GM12891 (cell line): ENCODE measurements at regions not wholly inside any gene's neighbourhood (a gene's known extent, or its start where the extent isn't known, plus 50 kb on each side); places are given as distances from the start of the nearest gene placed in this dataset.
"Not testable (repeated sequence)": the region's sequence is repeated elsewhere in the genome, so short reads cannot be mapped to it uniquely, and the experiment has no call there.

Experiments
- DNase-seq: peaks from one replicate; pipeline ENCODE4 v3.0.0; 2011; ENCODE audit warnings: low spot score; ENCODE audit not compliant: insufficient read length
- FAIRE-seq: peaks from 2 replicates; lab custom pipeline; 2011; peaks lifted over from hg19 to GRCh38; lab: Jason Lieb, UNC
- PAX5 ChIP-seq: IDR thresholded peaks from 2 replicates; pipeline ENCODE4 v1.6.1; 2011; ENCODE audit warnings: low read length, moderate library complexity, mild to moderate bottlenecking; ENCODE audit not compliant: insufficient read depth, severe bottlenecking
- POLR2A ChIP-seq: IDR thresholded peaks from 2 replicates; pipeline ENCODE4 v1.6.1; 2011; ENCODE audit warnings: low read depth, low read length, control low read depth
- POLR2AphosphoS5 ChIP-seq: IDR thresholded peaks from 2 replicates; pipeline ENCODE4 v1.6.1; 2011; ENCODE audit warnings: low read depth, low read length, control low read depth
- POU2F2 ChIP-seq: IDR thresholded peaks from 2 replicates; pipeline ENCODE4 v1.6.1; 2011; ENCODE audit warnings: low read depth, mild to moderate bottlenecking, control low read depth, low read length, moderate library complexity
- SPI1 ChIP-seq: IDR thresholded peaks from 2 replicates; pipeline ENCODE4 v1.6.1; 2011; ENCODE audit warnings: low read depth, low read length, control low read depth
- TAF1 ChIP-seq: IDR thresholded peaks from 2 replicates; pipeline ENCODE4 v1.6.1; 2011; ENCODE audit warnings: low read depth, low read length, control low read depth

GRCh38 chr1:221532071-221532773 is 209.7 kb downstream of the DUSP10 start:
- no peak for TF ChIP-seq POLR2A
- no peak for TF ChIP-seq POU2F2
- TF ChIP-seq PAX5 = no peak
- no peak for TF ChIP-seq TAF1
- TF ChIP-seq POLR2AphosphoS5 = no peak
- TF ChIP-seq SPI1 = no peak
- FAIRE-seq = no peak
- DNase-seq = no peak

GRCh38 chr1:221541296-221541695 is 200.6 kb downstream of the DUSP10 start:
- TF ChIP-seq POLR2A (no peak), POLR2AphosphoS5 (no peak), PAX5 (no peak), POU2F2 (no peak), TAF1 (no peak), SPI1 (no peak)
- FAIRE-seq (no peak), DNase-seq (no peak)

GRCh38 chr1:221543529-221544120 is 198.3 kb downstream of the DUSP10 start:
- no peak for FAIRE-seq
- TF ChIP-seq POU2F2 (no peak), SPI1 (no peak)
- DNase-seq = no peak

GRCh38 chr1:221548942-221549341 is 192.9 kb downstream of the DUSP10 start:
- DNase-seq (no peak), FAIRE-seq (no peak)
- TF ChIP-seq PAX5 = no peak
- no peak for TF ChIP-seq POLR2A
- no peak for TF ChIP-seq POU2F2
- no peak for TF ChIP-seq TAF1
- no peak for TF ChIP-seq POLR2AphosphoS5
- no peak for TF ChIP-seq SPI1

- TF ChIP-seq PAX5 (no peak), POLR2A (no peak), SPI1 (no peak), POLR2AphosphoS5 (no peak), POU2F2 (no peak), TAF1 (no peak)
- DNase-seq (no peak), FAIRE-seq (no peak)
These were observed 192.1 kb downstream of the DUSP10 start for GRCh38 chr1:221549815-221550214.

GRCh38 chr1:221552792-221553191 is 189.1 kb downstream of the DUSP10 start:
- DNase-seq, FAIRE-seq: not testable (repeated sequence)

GRCh38 chr1:221555689-221556433 is 186.0 kb downstream of the DUSP10 start:
- FAIRE-seq = no peak
- no peak for TF ChIP-seq SPI1
- no peak for TF ChIP-seq POLR2A
- DNase-seq = no peak

- FAIRE-seq (no peak), DNase-seq (no peak)
- TF ChIP-seq POU2F2 = no peak
- no peak for TF ChIP-seq POLR2A
- TF ChIP-seq POLR2AphosphoS5 = no peak
- no peak for TF ChIP-seq SPI1
- no peak for TF ChIP-seq PAX5
- no peak for TF ChIP-seq TAF1
These were observed 185.5 kb downstream of the DUSP10 start for GRCh38 chr1:221556435-221556834.

- no peak for FAIRE-seq
- DNase-seq = no peak
- no peak for TF ChIP-seq TAF1
- TF ChIP-seq POLR2A = no peak
These were observed 184.9 kb downstream of the DUSP10 start for GRCh38 chr1:221557013-221557412.

GRCh38 chr1:221558396-221558795 is 183.5 kb downstream of the DUSP10 start:
- FAIRE-seq (no peak), DNase-seq (no peak)
- TF ChIP-seq POU2F2 (no peak), SPI1 (no peak), POLR2AphosphoS5 (no peak), PAX5 (no peak), TAF1 (no peak), POLR2A (no peak)
